ENCODE measurements at regions not wholly inside any gene's neighbourhood (a gene's known extent, or its start where the extent isn't known, plus 50 kb on each side); places are given as distances from the start of the nearest gene placed in this dataset.

DNA sequence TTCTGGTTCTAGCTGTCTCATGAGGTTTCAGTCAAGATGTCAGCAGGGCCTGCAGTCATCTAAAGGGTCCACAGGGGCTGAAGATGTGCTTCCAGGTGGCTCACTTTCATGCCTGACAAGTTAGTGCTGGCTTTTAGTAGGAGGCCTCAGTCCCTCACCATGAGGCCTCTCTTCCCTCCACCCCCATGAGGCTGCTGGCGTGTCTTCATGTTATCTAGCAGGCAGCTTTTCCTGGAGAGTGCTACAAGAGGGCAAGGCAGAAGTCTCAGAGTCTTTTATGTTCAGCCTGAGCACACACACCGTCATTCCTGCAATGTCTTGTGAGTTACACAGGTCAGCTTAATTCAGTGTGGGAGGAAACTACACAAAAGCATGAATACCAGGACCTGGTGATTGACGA, 769.9 kb downstream of the HDGFL1 start:
- no peaks in the 10 kb centered on the region for H3K9me3 ChIP-seq
- no peaks in the 10 kb centered on the region for H3K4me1 ChIP-seq
- H3K4me2 ChIP-seq = no peak overlapping the region
- POLR2A ChIA-PET = no interaction called here
- CTCF ChIA-PET = interaction anchor here (0.5 kb wide), 1 partner anchor 32 kb away, joined by 3 read pairs; no protein-coding TSS in a partner anchor
- H3K4me3 ChIP-seq = no peak overlapping the region
- FAIRE-seq (no peak), ATAC-seq (no peak), DNase-seq (ENCODE audit: low read depth in 1 of 2, low spot score in 1 of 2) (no peak)
- TF ChIP-seq HOXB5 (CRISPR knock-in tag; IDR thresholded peaks at IDR 0.05) (no peak), HOXA7 (CRISPR knock-in tag; IDR thresholded peaks at IDR 0.05) (no peak), RCOR1 (IDR thresholded peaks at IDR 0.05; ENCODE audit: low read depth, low read length) (no peak), CBX8 (IDR thresholded peaks at IDR 0.05) (no peak), SMC3 (IDR thresholded peaks at IDR 0.05) (no peak), ESRRA (IDR thresholded peaks at IDR 0.05; ENCODE audit: borderline replicate concordance, low read length) (no peak), BHLHE40 (IDR thresholded peaks at IDR 0.05; ENCODE audit: low read depth, low read length) (no peak), NPAS2 (CRISPR knock-in tag; IDR thresholded peaks at IDR 0.05; ENCODE audit: borderline replicate concordance) (no peak), RARB (CRISPR knock-in tag; IDR thresholded peaks at IDR 0.05) (no peak), NR3C1 (IDR thresholded peaks at IDR 0.05) (no peak), KDM1A (IDR thresholded peaks at IDR 0.05; ENCODE audit: low read depth) (no peak), POLR2AphosphoS2 (conservative IDR thresholded peaks at IDR 0.05; ENCODE audit: low read length) (no peak)
- TF ChIP-seq, protein P1, sequence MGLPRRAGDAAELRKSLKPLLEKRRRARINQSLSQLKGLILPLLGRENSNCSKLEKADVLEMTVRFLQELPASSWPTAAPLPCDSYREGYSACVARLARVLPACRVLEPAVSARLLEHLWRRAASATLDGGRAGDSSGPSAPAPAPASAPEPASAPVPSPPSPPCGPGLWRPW (IDR thresholded peaks at IDR 0.05) = no peak
- TF ChIP-seq, protein P2, sequence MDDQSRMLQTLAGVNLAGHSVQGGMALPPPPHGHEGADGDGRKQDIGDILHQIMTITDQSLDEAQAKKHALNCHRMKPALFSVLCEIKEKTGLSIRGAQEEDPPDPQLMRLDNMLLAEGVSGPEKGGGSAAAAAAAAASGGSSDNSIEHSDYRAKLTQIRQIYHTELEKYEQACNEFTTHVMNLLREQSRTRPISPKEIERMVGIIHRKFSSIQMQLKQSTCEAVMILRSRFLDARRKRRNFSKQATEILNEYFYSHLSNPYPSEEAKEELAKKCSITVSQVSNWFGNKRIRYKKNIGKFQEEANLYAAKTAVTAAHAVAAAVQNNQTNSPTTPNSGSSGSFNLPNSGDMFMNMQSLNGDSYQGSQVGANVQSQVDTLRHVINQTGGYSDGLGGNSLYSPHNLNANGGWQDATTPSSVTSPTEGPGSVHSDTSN (IDR thresholded peaks at IDR 0.05) = no peak
- WGBS (ENCODE audit: missing lambda C conversion rate) = 60% methylated on average over 2 of the region's 3 CpGs
- no peak overlapping the region for H3K27ac ChIP-seq

DNA sequence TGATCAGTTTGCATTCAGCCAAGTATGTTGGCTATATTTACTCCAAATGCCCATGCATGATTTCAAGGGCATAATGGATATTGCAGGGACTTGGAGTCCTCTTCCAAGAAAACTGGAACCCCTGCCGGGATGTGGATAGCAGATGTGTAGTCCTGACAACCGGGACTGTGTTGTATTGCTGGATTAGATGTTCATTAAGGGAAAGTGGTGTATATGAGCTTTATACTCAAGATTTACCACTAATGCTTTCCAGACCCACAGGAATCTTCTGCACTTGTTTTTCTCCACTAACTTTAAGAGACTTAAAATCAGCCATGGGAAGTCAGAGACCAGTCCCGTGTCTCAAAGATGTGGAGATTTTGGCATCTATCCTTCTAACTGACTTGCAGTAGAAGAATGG, 770.9 kb downstream of the HDGFL1 start:
- FAIRE-seq = no peak
- Histone ChIP-seq H3K27ac (no peak overlapping the region), H3K4me2 (no peak overlapping the region), H3K4me3 (no peak overlapping the region), H3K4me1 (no peaks in the 10 kb centered on the region), H3K9me3 (no peaks in the 10 kb centered on the region)
- TF ChIP-seq JUN (IDR thresholded peaks at IDR 0.05) = no peak
- TF ChIP-seq HOXB5 (CRISPR knock-in tag; IDR thresholded peaks at IDR 0.05) = no peak
- TF ChIP-seq, protein P3, sequence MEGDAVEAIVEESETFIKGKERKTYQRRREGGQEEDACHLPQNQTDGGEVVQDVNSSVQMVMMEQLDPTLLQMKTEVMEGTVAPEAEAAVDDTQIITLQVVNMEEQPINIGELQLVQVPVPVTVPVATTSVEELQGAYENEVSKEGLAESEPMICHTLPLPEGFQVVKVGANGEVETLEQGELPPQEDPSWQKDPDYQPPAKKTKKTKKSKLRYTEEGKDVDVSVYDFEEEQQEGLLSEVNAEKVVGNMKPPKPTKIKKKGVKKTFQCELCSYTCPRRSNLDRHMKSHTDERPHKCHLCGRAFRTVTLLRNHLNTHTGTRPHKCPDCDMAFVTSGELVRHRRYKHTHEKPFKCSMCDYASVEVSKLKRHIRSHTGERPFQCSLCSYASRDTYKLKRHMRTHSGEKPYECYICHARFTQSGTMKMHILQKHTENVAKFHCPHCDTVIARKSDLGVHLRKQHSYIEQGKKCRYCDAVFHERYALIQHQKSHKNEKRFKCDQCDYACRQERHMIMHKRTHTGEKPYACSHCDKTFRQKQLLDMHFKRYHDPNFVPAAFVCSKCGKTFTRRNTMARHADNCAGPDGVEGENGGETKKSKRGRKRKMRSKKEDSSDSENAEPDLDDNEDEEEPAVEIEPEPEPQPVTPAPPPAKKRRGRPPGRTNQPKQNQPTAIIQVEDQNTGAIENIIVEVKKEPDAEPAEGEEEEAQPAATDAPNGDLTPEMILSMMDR (IDR thresholded peaks at IDR 0.05) = no peak
- TF ChIP-seq, protein P4, sequence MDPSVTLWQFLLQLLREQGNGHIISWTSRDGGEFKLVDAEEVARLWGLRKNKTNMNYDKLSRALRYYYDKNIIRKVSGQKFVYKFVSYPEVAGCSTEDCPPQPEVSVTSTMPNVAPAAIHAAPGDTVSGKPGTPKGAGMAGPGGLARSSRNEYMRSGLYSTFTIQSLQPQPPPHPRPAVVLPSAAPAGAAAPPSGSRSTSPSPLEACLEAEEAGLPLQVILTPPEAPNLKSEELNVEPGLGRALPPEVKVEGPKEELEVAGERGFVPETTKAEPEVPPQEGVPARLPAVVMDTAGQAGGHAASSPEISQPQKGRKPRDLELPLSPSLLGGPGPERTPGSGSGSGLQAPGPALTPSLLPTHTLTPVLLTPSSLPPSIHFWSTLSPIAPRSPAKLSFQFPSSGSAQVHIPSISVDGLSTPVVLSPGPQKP (IDR thresholded peaks at IDR 0.05; ENCODE audit: low read depth, low read length) = no peak
- TF ChIP-seq RFX5 (IDR thresholded peaks at IDR 0.05) = no peak
- TF ChIP-seq, protein P5, sequence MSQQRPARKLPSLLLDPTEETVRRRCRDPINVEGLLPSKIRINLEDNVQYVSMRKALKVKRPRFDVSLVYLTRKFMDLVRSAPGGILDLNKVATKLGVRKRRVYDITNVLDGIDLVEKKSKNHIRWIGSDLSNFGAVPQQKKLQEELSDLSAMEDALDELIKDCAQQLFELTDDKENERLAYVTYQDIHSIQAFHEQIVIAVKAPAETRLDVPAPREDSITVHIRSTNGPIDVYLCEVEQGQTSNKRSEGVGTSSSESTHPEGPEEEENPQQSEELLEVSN (IDR thresholded peaks at IDR 0.05; ENCODE audit: borderline replicate concordance, low read depth) = no peak
- TF ChIP-seq HDAC2 (IDR thresholded peaks at IDR 0.05) = no peak
- TF ChIP-seq, protein P6, sequence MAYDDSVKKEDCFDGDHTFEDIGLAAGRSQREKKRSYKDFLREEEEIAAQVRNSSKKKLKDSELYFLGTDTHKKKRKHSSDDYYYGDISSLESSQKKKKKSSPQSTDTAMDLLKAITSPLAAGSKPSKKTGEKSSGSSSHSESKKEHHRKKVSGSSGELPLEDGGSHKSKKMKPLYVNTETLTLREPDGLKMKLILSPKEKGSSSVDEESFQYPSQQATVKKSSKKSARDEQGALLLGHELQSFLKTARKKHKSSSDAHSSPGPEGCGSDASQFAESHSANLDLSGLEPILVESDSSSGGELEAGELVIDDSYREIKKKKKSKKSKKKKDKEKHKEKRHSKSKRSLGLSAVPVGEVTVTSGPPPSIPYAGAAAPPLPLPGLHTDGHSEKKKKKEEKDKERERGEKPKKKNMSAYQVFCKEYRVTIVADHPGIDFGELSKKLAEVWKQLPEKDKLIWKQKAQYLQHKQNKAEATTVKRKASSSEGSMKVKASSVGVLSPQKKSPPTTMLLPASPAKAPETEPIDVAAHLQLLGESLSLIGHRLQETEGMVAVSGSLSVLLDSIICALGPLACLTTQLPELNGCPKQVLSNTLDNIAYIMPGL (CRISPR knock-in tag; IDR thresholded peaks at IDR 0.05; ENCODE audit: borderline replicate concordance) = no peak
- TF ChIP-seq EHMT2 (IDR thresholded peaks at IDR 0.05; ENCODE audit: low read depth) = no peak
- DNase-seq (ENCODE audit: low read depth in 1 of 2, low spot score in 1 of 2) = no peak
- WGBS (ENCODE audit: missing lambda C conversion rate) = 34% methylated on average over 3 of the region's 3 CpGs
- POLR2A ChIA-PET = no interaction called here
- CTCF ChIA-PET = no interaction called here
- no peak for ATAC-seq

All from A549 (cell line).